HFFc6 (cell line): ENCODE measurements at regions not wholly inside any gene's neighbourhood (a gene's known extent, or its start where the extent isn't known, plus 50 kb on each side); places are given as distances from the start of the nearest gene placed in this dataset.

Experiments
- DNase-seq: peaks from one replicate; pipeline ENCODE4 v3.0.0-alpha.2; 2018
- H3K27ac Mint-ChIP-seq: 2 replicates; pipeline ENCODE4 v1.8.0; 2020; ENCODE audit warnings: mild to moderate bottlenecking, mixed read lengths
- H3K27me3 Mint-ChIP-seq: 2 replicates; pipeline ENCODE4 v1.8.0; 2021; ENCODE audit warnings: mild to moderate bottlenecking, moderate library complexity, mixed read lengths; ENCODE audit not compliant: insufficient read depth
- H3K36me3 Mint-ChIP-seq: 2 replicates; pipeline ENCODE4 v1.8.0; 2021; ENCODE audit warnings: low read depth, mixed read lengths
- H3K4me1 Mint-ChIP-seq: 2 replicates; pipeline ENCODE4 v1.8.0; 2020; ENCODE audit warnings: low read depth, mixed read lengths
- H3K4me3 Mint-ChIP-seq: 2 replicates; pipeline ENCODE4 v1.8.0; 2020; ENCODE audit warnings: mild to moderate bottlenecking, moderate library complexity, mixed read lengths
- H3K9me3 Mint-ChIP-seq: 2 replicates; pipeline ENCODE4 v1.8.0; 2020; ENCODE audit warnings: mild to moderate bottlenecking, mixed read lengths
- CTCF ChIP-seq: fragments of 200-600 bp; sonication (generic); IDR thresholded peaks from 2 replicates; pipeline ENCODE4 v1.5.0; 2021; ENCODE audit warnings: antibody characterized with exemption, mild to moderate bottlenecking

GRCh38 chr4:153938994-153939393 lies 150.1 kb upstream of the SFRP2 start:
- no peak for TF ChIP-seq CTCF
- H3K9me3 Mint-ChIP-seq = peaks cover 21% of the 10 kb centered on the region
- no peaks in the 10 kb centered on the region for H3K4me1 Mint-ChIP-seq
- H3K27me3 Mint-ChIP-seq = no peaks in the 10 kb centered on the region; the same call in 1 of the 2 replicates
- no peak for DNase-seq
- H3K4me3 Mint-ChIP-seq = no peak overlapping the region
- H3K36me3 Mint-ChIP-seq = no peaks in the 10 kb centered on the region
- no peak overlapping the region for H3K27ac Mint-ChIP-seq

- no peak overlapping the region for H3K27ac Mint-ChIP-seq
- TF ChIP-seq CTCF = no peak
These were observed 148.4 kb upstream of the SFRP2 start for GRCh38 chr4:153937289-153937688.

DNA sequence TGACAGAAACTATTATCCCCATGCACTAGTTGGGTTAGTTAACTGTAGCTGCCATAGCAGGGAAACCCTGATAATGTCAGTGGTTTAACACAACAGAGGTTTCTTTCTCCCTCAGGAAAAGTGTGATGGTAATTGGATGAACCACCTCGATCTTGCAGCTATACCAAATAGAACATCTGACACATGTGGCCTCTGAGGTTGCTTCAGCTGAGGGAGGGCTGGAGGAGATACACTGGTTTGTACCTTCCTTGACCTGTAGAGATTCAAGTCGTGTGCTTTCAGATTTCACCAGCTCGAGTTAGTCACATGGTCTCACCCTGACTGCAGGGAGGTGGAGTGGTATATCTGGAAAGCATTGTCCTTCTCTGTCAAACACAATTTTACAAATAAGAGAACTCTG lies 147.2 kb upstream of the SFRP2 start:
- no peak for TF ChIP-seq CTCF
- H3K36me3 Mint-ChIP-seq = no peaks in the 10 kb centered on the region

More at GRCh38 chr4:153937289-153937688, 148.4 kb upstream of the SFRP2 start:
- H3K36me3 Mint-ChIP-seq = no peaks in the 10 kb centered on the region
- no peaks in the 10 kb centered on the region for H3K4me1 Mint-ChIP-seq
- H3K9me3 Mint-ChIP-seq = peaks cover 17% of the 10 kb centered on the region
- H3K27me3 Mint-ChIP-seq = no peaks in the 10 kb centered on the region; the same call in 1 of the 2 replicates
- no peak overlapping the region for H3K4me3 Mint-ChIP-seq
- DNase-seq = no peak

GRCh38 chr4:153934688-153935017 lies 145.8 kb upstream of the SFRP2 start:
- Mint-ChIP-seq H3K36me3 (no peaks in the 10 kb centered on the region), H3K27me3 (no peaks in the 10 kb centered on the region; the same call in 1 of the 2 replicates), H3K4me1 (no peaks in the 10 kb centered on the region), H3K4me3 (peak overlapping the region; percentile 0; the same call in 1 of the 2 replicates), H3K27ac (peak overlapping the region; percentile 4; the same call in 1 of the 2 replicates), H3K9me3 (peaks cover 4% of the 10 kb centered on the region; the same call in 1 of the 2 replicates)
- TF ChIP-seq CTCF = no peak
- DNase-seq = no peak

More for the DNA sequence above, 147.2 kb upstream of the SFRP2 start:
- Mint-ChIP-seq H3K27me3 (no peaks in the 10 kb centered on the region; the same call in 1 of the 2 replicates), H3K4me1 (no peaks in the 10 kb centered on the region), H3K9me3 (peaks cover 7% of the 10 kb centered on the region), H3K27ac (no peak overlapping the region), H3K4me3 (no peak overlapping the region)
- DNase-seq = no peak

- Mint-ChIP-seq H3K27me3 (no peaks in the 10 kb centered on the region; the same call in 1 of the 2 replicates), H3K4me3 (peak overlapping the region; percentile 0; the same call in 1 of the 2 replicates), H3K9me3 (peaks cover 4% of the 10 kb centered on the region; the same call in 1 of the 2 replicates), H3K36me3 (no peaks in the 10 kb centered on the region), H3K4me1 (no peaks in the 10 kb centered on the region), H3K27ac (peak overlapping the region; percentile 4; the same call in 1 of the 2 replicates)
- TF ChIP-seq CTCF = no peak
- DNase-seq = no peak
These were observed 145.2 kb upstream of the SFRP2 start for GRCh38 chr4:153933915-153934687.
